HT-29 (cell line): ENCODE measurements at regions not wholly inside any gene's neighbourhood (a gene's known extent, or its start where the extent isn't known, plus 50 kb on each side); places are given as distances from the start of the nearest gene placed in this dataset.
A peak's percentile ranks its signal among the peaks of the same experiment; 100 is the strongest.

Source experiments
- DNase-seq: peaks from one replicate; pipeline ENCODE4 v3.0.0-alpha.2; 2015; ENCODE audit warnings: low spot score

DNA sequence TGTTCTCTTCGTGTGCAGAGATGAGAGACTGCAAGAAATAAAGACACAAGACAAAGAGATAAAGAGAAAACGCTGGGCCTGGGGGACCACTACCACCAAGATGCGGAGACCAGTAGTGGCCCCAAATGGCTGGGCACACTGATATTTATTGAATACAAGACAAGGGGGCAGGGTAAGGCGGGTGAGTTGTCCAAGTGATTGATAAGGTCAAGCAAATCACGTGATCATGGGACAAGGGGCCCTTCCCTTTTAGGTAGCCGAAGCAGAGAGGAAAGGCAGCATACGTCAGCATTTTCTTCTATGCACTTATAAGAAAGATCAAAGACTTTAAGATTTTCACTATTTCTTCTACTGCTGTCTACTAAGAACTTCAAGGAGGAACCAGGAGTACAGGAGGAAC is 762.1 kb downstream of the TNS3 start:
- DNase-seq = no peak

GRCh38 chr7:46814516-46815250 is 767.2 kb downstream of the TNS3 start:
- no peak for DNase-seq

DNA sequence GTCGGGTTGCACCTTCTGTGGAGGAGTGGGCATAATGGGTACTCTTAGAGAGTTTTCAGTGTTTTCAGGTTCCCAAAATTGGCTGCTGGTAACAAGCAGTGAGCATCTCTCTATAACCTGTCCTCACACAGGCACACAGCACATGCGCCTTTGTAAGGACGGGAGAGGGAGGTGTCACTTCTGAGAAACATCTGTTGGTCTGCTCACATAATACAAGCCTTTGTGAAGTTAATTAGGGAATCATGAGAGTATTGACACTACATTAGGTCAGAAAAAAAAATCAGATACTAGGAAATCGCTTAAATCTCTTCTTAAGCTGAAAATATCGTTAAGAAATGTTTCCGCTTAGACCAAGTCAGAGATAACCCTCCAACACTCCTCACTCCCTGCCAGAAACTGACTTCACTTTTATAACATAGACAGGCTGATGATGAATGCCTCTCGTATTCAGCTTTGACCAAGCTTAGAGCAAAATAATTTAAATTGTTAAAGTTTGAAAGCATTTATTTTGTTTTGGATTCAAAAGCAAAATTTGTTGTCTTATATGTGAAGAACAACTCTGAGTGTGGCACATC is 769.7 kb downstream of the TNS3 start:
- no peak for DNase-seq

DNA sequence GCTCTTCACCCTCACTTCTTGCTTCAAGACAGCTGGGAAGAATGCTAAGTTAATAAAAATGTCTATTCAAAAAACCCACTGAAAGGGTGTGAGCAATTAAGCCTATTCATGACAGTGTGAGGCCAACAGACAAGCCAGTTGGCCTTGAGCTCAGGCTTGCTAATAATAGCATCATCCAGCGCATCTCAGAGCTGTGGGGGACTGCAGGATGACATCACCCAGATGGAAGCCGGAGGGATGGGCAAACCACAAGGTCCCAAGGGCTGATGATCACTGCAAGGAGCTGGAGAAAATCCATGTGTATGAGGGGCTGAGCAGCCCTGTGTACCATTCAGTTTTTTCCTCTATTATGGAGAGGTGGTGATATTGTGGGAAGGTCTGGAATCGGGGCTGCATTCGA is 770.4 kb downstream of the TNS3 start:
- DNase-seq = no peak

- DNase-seq = no peak
Measured at GRCh38 chr7:46810986-46811385, 770.9 kb downstream of the TNS3 start.

DNA sequence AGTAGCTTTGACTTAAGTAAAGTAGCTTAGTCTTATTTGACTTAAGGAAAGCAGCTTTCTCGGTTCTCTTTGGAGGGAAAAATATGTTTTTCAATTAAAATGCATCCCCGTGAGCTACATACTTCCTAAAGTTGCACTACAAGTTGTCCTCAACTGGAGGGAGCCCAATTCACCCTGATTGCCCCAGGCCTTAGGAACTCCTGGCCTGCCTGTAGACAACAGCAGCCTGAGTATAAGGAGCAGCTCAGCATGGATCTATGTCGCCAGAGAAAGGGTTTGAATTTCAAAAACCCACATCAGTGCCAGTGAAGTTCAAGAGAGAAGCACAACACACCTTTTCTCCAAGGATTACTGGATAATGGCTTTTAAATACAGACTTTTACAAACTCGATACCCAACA is 772.0 kb downstream of the TNS3 start:
- no peak for DNase-seq

GRCh38 chr7:46806856-46807255 is 775.1 kb downstream of the TNS3 start:
- DNase-seq = no peak

DNA sequence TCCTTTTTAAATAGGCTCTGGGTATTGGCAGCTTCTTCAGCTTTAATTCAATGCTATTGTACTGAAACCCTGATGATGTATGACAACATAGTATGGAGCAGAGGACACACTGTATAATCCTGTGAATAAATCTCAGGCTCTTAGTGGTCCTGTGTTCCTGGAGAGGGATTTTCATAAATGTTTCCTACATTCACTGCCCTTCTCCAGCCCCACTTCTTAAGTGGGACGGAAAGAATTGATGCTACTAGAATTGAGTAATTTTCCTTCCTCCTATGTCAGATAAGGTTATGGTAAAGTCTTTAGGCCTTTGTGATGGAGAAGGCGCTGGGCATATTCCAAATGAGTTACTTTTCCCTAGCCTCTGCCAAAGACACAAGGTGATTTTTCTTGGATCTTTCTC is 779.4 kb downstream of the TNS3 start:
- no peak for DNase-seq

DNA sequence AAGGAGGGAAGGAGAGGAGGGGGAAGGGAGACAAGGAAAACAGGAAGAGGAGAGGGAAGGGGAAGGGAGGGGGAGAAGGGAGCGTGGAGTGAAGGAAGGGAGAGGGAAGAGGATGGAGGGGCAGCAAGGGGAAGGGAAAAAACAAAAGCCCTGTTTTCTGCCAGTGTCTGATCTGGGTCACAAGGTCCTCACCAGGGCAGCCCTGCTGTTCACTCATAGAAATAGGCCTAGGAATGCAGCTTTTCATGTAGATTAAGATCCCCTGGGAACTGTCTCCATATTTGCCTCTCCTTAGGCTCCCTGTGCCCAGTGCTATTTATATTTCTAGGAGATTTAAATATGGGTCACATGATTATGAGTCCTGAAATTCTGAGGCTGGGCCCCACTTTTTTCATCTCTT is 790.7 kb downstream of the TNS3 start:
- DNase-seq = no peak

DNA sequence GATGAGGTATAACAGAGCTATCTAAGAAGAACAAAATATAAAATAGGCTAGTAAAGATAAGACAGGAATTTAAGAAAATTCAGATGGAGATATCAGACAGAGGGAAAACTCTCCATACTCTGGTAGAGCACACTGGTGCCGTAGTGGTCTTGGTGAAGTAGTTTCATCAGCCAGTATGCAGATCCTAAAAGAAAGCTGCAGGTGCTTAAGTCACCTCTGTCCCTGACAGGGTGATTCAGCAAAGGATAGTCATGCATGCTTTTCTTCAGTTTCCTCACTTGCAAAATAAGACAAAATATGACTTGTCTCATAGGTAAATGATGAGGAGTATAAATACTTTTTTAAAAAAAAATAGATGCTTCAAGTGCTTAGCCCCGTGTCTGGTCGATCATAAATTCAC is 794.9 kb downstream of the TNS3 start:
- DNase-seq = no peak

DNA sequence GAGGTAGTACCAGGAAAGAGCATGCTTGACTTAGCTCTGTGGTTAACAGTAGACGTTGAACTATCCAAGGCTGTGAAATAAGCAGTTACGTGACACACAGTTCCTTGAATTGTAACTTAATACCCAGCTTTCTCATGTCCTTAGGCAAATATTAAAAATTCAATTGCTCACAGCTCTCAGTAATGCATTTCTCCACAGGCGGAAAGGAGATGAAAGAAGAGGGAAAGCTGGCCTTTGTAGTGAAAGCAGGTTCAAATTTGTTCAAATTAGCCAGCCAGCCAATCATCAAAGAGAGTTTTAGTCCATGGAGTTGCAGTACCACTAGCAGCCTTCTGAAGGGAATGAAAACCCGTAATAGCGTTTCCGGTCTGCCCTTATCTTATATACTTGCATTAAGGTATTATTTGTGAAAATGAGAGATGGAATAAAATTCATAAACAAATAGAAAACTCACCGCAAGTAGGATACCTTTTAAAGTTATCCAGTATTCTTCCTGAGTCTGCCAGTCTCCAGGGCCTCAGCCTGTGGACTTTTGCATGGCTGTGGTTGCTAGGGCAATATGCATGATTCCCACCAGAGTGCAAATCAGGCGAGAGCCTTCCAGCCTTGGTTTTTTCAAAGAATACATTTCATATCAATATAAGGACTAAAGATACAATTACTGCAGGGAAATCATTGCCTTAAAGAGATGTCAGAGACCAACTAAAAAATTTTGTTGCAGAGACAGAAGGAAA is 795.5 kb downstream of the TNS3 start:
- no peak for DNase-seq

GRCh38 chr7:46784732-46785131 is 797.2 kb downstream of the TNS3 start:
- DNase-seq = peak; percentile 87

- DNase-seq = no peak
Measured at GRCh38 chr7:46781901-46782439, 799.9 kb downstream of the TNS3 start.

GRCh38 chr7:46776790-46777189 is 805.1 kb downstream of the TNS3 start:
- DNase-seq = peak; percentile 45

GRCh38 chr7:46775776-46776175 is 806.1 kb downstream of the TNS3 start:
- peak; percentile 41 for DNase-seq

GRCh38 chr7:46775020-46775419 is 806.9 kb downstream of the TNS3 start:
- no peak for DNase-seq

DNA sequence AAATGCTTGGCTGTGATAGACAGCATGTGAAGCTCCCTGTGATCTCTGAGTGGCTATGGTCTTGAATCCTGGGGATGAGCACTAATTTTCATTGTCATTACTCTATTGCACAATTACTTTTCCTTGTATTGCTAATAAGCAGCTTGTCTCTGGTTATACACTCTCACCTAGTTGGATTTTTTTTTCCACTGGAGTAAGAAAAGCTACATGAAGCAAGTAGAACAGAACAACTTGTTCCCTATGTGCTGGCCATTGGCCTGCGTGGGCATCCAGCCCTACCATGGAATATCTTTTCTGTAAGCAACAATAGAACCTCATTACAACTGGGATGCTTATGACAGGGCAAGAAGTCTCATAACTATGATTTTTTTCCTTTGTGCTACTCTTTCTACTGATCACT is 807.4 kb downstream of the TNS3 start:
- DNase-seq = no peak

- DNase-seq = no peak
Measured at GRCh38 chr7:46772776-46773175, 809.1 kb downstream of the TNS3 start.

DNA sequence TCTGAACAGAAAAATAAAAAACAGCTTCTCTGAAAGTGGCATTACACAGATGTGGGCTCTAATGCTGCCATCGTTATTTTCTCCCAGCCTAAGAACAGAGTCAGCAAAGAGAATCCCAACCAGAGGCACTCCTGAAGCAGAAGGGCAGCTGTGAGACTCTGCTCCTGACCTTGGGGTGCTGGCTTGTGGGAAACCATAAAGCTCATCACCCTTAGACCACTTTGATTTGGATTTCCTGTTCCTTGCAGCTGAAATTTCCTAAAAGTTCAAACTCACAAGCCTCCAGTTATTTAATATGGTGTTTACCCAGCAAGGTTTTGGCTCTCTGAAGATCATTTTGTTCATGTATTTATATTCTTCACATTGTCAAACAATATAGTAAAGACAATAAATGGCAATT is 814.8 kb downstream of the TNS3 start:
- no peak for DNase-seq

GRCh38 chr7:46764100-46764936 is 817.6 kb downstream of the TNS3 start:
- DNase-seq = peak; percentile 99

DNA sequence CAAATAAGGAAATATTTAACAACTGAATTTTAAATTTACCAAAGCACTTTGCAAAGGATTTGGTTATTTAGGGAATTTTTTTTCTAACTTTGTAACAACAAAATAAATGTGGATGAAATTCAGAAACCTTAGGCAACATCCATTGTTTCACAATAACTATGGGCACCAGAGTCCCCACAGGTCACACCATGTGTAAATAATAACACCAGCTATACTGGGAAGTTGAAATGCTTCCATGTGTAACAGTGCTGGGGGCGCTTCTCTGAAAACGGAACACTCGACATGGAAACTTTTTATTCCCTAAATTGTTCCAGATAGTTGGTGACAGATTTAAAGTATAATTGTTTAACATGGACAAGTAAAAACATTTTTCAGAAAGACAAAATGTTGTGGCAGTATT is 818.6 kb downstream of the TNS3 start:
- DNase-seq = no peak
